C4-2B (cell line): ENCODE measurements at regions not wholly inside any gene's neighbourhood (a gene's known extent, or its start where the extent isn't known, plus 50 kb on each side); places are given as distances from the start of the nearest gene placed in this dataset.

Experiments used
- H3K27ac ChIP-seq: fragments of 450-650 bp; 2 replicates; pipeline ENCODE4 v1.5.1; 2017
- CTCF ChIP-seq: fragments of 450-650 bp; conservative IDR thresholded peaks from 2 replicates; pipeline ENCODE4 v1.5.1; 2017; ENCODE audit warnings: mild to moderate bottlenecking
- ZFX ChIP-seq: fragments of 450-650 bp; IDR thresholded peaks from 2 replicates; pipeline ENCODE4 v1.6.1; 2017

- H3K27ac ChIP-seq, result no peak overlapping the region
- no peak for TF ChIP-seq ZFX
Observed at GRCh38 chr3:186465508-186465907, 78.7 kb downstream of the CRYGS start.

- TF ChIP-seq CTCF (peak; percentile 26), ZFX (no peak)
- H3K27ac ChIP-seq, result no peak overlapping the region
Observed at GRCh38 chr3:186464424-186465093, 79.6 kb downstream of the CRYGS start.

- no peak for TF ChIP-seq ZFX
- TF ChIP-seq CTCF, result no peak
- no peak overlapping the region for H3K27ac ChIP-seq
Observed at GRCh38 chr3:186461141-186461540, 83.0 kb downstream of the CRYGS start.

GRCh38 chr3:186459108-186459467, 85.1 kb downstream of the CRYGS start:
- no peak for TF ChIP-seq ZFX
- TF ChIP-seq CTCF, result no peak
- no peak overlapping the region for H3K27ac ChIP-seq

DNA sequence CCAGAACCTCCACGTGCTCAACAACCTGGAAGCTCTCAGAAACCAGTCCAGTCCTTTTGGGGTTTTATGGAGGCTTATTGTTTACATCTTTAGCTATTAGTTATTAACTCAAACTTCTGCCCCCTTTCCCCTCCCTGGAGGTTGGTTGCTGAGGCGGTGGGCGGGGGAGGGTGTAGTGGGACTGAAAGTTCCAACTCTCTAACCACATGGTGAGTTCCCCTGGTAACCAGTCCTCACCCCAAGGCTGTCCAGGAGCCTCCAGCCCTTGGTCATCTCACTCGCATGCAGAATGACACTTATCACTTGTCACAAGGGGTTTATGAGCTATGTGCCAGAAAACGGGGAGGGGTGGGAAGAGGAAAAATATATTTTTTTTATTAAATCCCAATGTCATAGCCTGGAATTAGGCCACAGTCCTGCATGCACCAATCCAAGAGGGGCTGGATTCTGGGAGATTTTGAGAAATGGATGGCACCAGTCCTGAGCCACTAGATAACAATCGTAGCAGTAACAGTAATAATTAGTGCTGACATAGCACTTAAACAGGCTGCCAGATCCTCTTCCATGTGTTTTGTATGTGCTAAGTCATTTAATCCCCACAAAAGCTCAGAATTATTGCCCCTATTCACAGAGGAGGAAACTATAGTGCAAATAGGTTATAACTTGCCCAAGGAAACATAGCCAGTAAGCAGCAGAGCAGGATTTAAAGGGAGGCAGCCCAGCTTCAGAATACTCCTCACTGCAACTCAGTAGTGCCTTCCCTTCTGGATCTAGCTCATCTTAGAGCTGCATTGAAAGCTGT, 85.7 kb downstream of the CRYGS start:
- no peak overlapping the region for H3K27ac ChIP-seq
- TF ChIP-seq ZFX (no peak), CTCF (no peak)

DNA sequence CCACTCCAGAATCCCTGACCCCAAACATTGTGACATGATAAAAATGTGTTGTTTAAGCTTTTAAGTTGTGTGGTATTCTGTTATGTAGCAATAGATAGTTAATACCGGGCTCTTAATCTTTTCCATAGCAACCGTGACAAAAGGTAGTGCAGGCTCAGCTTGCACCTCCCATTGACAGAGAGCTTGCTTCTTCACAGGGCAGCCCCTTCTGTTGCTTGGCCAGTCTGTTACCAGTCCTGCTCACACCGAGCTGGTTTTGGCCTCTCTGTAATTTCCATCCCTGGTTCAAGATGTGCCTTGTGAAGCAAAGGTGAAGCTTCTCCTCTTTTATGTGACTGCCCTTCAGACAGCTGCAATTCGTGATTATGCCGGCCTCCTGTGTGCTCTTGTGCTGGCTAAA, 86.9 kb downstream of the CRYGS start:
- TF ChIP-seq CTCF, result no peak
- TF ChIP-seq ZFX, result no peak
- no peak overlapping the region for H3K27ac ChIP-seq

GRCh38 chr3:186456731-186457191, 87.4 kb downstream of the CRYGS start:
- no peak for TF ChIP-seq CTCF
- TF ChIP-seq ZFX, result no peak

More at GRCh38 chr3:186456731-186457191, 87.4 kb downstream of the CRYGS start:
- H3K27ac ChIP-seq, result no peak overlapping the region
